ENCODE measurements at regions not wholly inside any gene's neighbourhood (a gene's known extent, or its start where the extent isn't known, plus 50 kb on each side); places are given as distances from the start of the nearest gene placed in this dataset.

DNA sequence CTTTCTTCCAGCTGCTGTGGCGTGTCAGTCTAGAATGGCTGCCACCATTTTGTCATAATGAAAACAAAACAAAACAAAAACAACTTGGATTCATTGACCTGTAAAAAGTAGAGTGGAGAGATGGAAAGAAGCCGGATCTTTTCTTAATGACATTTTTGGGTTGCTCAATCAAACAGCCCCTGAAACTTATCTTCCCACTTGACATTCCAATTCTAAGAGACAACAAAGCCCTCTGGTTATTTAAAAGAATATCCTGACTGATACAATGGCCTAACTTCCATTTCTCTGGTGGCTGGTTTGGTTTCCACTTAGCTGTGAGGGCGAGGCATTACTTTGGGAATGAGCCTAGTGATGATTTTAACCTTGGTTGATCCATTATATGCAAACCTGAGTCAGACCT, 123.7 kb downstream of the AQP4 start:
- DNase-seq (ENCODE audit: low read depth in 2 of 2), result no peak

DNA sequence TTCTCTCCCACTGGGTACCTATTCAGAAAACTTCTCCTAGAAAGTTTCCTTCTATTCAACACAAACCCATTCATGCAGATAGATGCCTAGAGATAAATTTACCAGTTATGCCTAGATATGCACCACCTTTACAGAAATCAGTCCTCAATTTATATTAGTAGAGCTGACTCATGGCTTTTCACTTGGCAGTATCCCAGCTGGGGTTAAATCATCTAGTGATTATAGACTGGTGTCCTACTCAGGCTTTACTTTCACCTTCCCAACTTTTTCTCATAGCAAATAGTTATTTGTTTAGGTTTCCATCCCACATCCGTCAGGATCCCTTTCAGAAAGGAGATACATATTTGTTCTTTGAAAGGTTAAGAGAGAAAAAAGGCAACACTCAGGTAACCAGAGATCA, 124.5 kb downstream of the AQP4 start:
- no peak for DNase-seq (ENCODE audit: low read depth in 2 of 2)

DNA sequence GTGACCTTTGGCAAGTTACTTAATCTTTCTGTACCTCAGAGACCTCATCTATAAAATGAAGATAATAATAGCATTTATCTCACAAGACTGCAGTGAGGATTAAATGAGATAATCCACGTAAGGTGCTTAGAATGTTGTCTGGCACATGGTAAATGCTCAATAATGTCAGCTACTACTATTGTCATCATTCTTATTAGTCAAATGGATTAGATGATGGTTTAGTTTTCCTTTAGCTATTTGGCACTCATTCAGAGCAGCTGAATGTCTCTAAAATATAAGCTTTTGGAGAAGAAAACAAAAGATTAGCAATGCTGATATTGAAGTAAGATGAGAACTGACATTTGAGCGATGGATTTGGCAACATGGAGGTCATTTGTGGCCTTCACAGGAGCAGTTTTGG, 125.1 kb downstream of the AQP4 start:
- DNase-seq (ENCODE audit: low read depth in 2 of 2), result no peak

DNA sequence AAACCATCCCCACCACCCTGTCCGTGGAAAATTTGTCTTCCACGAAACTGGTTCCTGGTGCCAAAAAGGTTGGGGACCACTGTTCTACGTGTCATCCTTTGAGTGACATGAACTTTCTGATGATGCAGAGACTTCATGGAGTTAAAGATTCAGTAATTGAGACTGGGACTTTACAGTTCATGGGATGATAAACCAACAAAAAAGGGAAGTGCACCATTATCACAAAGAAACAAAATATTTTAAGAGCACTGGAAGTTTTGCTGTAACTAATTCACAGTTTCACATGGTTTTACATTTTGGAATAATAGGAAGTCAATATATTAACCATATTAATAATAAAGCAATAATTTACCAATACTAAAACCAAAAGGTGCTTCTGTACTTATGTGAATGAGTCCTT, 126.8 kb downstream of the AQP4 start:
- no peak for DNase-seq (ENCODE audit: low read depth in 2 of 2)

DNA sequence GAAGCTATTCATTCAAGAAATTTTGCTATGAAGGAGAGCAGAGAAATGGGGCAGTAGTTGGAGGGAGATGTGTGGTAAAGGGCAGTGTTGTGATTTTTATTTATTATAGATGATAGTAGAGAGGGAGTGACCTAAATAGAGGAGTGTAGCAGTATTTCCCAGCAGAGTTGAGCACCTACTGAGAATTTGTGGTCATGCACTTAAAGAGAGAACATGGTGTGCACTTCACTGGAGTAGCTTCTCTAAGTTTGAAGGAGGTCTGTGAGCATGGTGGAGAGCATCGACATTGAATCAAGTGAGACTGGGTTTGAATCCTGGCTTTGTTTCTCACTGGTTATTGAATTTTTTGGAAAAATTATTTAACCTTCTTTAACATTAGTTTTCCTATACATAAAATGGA, 129.2 kb downstream of the AQP4 start:
- no peak for DNase-seq (ENCODE audit: low read depth in 2 of 2)

DNA sequence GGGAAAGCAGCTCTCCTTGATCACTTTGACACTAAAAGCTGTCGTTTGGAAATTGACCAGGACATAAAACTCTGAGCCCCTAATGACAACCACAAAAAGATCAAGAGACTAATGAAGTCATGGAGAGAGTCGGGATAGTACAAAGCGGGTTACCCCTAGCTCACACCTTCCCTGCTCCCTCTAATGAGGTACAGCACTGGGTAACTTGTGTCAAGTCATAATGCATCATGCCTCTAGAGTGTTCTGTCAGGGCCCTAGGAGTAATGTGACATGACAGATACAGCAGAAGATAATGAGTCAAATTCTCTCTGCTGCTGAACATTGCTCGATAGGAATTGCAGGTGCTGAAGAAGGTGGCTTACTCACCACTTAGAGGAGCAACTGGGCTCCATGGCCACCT, 130.7 kb downstream of the AQP4 start:
- DNase-seq (ENCODE audit: low read depth in 2 of 2), result no peak

DNA sequence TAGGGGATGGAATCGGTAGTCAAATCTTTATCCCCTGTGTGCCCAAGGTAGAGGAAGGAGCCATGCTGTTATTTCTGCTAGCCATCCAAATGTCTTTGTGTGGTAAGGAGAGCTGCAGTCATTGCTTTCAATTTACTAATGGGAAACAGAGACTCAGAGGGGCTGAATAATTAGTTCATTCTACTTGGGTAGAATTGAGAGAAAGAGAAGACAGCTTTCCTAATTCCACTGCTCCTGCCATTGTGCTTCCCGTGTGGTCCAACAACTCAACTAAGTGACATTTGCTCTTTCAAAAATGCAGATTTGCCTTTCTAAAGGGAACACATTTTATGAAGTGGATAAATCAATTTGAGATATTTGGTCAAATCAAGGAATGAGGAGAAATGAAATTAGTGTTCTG, 136.1 kb downstream of the AQP4 start:
- no peak for DNase-seq (ENCODE audit: low read depth in 2 of 2)

DNA sequence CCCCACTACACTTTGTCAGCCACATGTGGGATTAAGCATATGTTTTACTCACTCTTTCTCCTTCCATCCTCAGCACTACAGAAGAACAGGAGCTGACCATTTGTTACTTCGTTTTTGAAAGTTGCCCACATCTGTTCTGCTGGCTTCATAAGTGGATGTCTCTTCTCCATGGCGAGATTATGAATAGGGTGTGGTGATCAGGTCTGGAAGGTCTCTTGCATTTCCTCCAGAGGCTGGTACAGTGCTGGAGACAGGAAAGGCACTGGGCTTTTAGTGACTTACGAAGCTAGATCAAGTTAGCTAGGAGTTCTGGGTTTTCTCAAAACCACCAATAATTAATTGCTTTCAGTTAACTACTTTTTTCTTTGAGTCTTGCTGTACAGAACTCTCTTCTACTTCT, 136.5 kb downstream of the AQP4 start:
- DNase-seq (ENCODE audit: low read depth in 2 of 2), result no peak

DNA sequence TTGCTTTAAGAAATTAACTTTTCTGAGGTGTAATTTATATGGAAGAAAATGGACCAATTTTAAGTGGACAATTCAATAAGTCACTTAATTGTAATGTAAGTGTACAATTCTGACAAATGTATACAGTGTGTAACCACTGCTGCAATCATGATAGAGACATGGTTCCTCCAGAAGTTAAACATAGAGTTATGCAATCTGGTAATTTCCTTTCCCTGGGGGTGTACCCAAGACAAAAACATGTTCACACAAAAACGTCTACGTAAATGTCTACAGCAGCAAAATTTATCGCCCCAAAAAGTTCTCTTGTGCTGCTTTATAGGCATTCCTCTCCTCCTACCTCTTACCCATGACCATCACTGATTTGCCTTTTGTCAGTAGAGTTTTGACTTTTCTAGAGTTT, 141.5 kb downstream of the AQP4 start:
- no peak for DNase-seq (ENCODE audit: low read depth in 2 of 2)

DNA sequence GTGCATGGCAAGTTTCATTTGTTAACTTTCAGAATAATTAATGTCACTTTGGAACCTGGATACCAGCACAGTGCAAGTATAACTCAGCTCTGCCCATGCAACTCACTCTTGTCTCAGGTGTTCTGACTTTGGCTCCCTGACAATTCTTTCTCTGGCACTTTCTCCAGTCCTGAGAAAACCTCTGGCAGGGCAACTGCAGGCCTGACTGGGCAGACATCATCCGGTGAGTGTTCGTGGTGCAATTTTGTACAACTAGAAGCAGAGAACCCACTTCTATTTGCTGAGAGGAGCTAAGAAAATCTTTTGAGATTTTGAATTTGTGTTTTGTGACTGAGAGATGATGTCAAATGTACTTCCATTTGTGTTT, 143.0 kb downstream of the AQP4 start:
- DNase-seq (ENCODE audit: low read depth in 2 of 2), result no peak

DNA sequence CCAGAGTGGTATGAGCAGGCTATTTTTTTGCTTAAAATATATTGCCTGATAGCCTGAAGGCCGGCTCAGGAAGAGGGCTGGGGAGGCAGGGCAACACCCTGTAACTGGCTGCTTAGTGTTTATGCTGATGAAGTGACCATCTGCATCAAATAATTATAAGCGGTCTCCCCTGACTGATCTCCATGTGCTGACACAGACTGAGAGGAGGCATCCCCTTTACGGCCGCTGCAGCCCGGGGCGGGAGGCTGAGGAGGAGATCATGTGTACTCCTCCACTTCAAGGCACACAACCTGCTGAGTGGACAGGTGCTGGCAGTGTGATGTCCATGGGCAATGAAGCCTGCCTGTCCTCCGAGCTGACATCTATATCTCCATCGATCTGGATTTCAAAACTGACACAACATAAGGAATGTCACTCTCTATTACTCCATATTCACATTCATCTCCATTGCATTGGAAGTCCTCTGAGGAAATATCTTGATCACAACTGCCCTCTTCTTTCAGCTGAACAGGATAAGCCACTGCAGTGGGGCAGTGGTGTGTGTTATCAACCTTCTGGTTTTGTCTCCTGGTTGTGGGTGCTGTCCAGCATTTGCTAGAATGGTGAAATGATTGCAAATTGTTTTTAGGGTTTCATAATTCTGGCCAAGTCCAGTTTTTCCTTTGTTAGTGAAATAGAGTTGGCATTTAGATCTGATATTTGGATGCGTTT, 143.5 kb downstream of the AQP4 start:
- DNase-seq (ENCODE audit: low read depth in 2 of 2), result no peak

DNA sequence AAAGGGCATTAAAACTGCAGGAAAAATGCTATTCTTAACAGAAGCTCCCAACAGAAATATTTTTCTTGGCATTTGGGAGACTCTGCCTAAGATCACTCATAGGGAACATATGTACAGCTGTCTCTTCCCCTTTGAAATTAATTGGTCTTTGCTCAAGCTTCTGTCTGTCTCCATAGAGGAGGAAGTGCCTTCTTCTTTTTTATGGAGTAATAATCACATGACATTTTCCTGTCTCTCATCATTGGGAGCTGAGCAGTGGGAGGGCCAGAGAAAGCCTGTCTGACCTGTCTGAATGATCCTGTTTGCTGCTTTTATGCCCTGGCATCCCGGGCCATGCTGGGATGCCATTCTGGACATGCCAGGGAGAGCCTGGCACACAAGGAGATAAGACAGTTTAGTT, 145.6 kb downstream of the AQP4 start:
- DNase-seq (ENCODE audit: low read depth in 2 of 2), result no peak

DNA sequence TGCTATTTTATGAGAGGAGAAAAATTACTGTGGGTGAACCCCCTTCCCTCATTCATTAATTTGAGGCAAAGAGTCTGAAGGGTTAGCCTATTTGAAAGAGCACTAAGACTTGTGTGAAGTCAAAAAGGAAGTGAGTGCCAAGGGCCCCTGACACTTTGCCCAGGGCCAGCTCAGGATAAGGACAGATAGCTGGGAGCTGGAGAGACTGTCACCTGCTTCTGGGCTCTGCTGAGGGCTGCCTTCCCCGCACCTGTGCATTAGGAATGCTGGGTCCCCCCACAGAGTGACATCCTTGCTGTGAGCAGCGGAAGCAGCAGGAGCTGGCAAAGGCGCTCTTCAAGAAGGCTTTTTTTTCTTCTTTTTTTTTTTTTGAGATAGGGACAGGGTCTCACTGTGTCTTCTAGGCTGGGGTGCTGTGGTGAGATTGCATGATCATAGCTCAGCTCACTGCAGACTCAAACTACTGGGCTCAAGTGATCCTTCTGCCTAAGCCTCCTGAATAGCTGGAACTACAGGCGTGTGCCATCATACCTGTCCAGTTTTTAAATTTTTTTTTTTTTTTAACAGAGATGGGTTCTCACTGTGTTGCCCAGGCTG, 148.3 kb downstream of the AQP4 start:
- DNase-seq (ENCODE audit: low read depth in 2 of 2), result no peak

DNA sequence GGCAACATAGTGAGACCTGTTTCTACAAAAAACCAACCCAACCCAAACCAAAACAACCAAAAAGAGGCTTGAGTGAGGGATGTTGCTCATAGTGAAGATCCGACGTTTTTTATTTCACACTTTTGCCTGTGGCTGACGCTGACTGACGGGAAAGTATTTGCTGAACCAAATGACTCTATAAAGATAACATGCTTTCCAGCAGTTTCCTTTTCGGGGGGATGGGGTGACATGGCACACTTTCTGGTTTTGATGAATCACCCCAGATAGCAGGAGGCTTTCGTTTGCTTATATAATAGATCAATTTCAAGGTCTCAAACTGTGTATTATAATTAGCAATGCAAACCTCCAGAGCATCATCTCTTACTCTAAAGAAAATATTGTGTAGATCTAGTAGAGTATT, 150.8 kb downstream of the AQP4 start:
- no peak for DNase-seq (ENCODE audit: low read depth in 2 of 2)

DNA sequence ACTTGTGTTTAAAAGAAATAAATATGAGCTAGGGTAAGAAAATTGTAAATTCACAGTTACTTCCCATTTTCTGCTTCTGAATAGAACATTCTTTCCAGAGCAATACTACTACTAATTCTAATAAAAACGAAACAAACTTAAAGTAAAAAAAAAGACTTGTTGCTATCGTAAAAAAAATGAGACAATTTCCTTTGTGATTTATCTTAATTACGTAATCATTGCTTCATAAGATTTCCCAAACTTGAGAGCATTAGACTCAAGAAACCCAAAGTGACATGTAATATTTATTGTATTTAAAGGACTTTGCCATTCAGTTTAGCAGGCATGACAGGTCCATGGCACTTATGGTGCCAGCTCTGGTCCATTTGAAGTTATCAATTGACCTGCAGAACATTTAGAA, 153.8 kb downstream of the AQP4 start:
- DNase-seq (ENCODE audit: low read depth in 2 of 2), result no peak

DNA sequence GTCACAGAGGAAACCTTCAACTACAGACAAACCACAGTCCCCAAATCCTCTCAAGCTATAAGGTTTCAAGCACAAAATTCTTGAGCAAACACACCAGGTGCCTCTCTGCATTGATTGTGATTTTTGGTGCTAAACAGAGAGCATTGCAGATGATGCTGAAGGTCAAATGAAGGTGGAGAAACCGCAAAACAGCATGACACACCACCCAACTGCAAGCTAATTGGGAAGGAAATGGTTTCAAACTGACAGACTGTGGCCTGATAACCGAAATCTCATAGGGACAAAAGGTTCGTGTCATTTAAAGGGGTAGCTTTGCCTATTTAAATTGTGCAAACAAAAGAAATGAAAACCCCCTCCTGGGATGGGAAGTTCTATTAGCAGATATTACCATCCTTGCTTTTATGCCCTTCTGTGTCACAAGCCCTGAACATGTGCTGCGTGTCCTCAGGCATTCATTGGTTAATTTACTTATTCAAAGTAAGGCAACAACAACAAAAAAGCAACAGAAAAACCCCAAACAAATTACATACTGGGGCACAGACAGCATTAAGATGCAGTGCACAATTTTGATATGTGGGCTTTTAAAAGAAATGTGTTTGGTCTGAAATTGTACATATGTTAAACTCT, 154.9 kb downstream of the AQP4 start:
- DNase-seq (ENCODE audit: low read depth in 2 of 2), result no peak

DNA sequence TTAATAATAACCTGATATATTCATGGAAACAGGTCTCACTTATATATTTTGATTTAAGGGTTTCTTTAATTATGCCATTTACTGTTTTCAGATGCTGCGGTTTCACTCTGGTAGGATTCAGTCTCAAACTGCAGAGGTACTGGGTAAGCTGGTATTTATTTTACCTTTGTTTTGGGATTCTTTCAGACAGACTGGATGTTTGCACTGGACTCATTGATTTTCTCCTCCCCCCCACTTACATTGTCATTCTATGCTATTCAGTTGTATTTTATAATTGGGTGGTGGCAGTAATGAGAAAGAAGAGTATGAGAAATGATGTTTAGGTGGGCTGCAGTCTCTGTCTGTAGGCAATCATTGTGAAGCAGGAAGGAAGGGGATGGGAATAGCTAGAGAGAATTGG, 155.6 kb downstream of the AQP4 start:
- DNase-seq (ENCODE audit: low read depth in 2 of 2), result no peak

DNA sequence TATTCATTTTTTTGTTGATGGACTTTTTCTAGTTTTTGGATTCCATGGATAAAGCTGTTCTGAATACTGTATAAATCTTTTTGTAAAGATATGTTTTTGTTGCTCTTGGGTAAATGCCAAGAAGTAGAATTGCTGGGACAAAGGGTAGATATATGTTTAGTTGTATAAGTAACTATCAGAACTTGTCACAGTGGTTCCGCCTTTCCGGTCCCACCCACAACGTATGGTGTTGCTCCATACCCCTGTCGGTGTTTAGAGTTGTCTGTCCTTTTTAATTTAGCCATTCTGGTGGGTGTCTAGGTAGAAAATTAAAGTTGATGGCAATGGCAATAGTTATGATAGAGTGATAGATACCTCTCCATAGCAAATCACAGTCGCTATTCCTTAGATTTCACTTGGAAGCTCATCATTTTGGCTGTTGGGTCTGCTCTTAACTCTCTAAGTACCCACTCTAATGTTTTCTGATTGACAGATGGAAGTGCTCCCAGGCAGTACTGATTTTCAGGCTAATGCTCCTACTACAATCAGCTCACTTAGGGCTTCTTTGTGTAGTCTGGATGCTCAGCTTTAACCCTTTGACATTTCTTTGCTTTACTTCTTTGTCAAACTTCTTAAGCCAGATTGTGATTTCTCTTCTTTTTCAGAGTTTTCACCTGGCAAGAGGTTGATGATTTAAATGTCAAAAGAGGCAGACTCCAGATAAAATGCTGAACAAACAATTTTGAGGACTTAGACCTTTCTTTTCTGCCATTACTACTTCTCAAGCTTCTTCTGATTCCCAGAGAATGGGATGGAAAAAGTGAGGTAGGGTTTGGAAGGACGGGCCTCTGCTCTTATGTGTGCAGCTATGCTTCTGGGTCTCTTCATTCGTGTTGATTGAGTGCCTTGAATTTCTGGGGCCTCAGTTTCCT, 156.4 kb downstream of the AQP4 start:
- no peak for DNase-seq (ENCODE audit: low read depth in 2 of 2)

DNA sequence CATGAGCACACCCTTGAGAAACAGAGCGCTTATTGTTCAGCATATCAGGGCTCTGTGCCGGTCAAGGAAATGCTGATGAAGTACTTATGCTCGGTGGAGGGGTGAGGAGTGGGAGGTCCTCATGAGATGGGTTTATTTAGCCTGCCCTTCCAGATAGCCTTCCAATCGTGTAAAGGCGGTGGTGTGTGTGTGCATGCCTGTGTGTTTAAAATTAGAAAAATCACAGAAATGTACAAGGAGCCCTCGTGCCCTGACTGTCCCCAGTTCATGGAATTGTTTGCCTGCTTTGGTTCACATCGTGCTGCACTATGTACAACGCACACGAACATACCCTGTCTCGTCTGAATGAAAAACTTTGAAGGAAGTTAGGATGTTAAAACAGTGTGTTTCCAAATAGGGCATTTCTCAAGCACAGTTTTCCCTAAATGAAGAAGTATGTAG, 158.6 kb downstream of the AQP4 start:
- DNase-seq (ENCODE audit: low read depth in 2 of 2), result no peak

DNA sequence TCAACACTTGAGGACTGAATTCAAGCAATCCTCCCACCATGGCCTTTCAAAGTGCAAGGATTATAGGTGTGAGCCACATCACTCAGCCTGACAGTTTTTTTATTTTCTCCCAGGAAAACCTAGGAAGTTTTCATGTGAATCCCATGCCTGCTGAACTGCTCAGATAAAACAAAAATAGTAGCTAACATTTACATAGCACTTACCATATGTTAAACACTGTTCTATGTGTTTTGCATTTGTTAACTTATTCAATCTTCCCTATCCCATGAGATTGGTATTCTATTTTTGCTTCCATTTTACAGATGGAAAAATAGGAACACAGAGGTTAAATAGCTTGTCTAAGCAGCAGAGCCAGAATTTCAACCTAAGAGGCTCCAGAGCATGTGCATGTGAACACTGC, 157.4 kb upstream of the KCTD1 start:
- DNase-seq (ENCODE audit: low read depth in 2 of 2), result no peak

DNA sequence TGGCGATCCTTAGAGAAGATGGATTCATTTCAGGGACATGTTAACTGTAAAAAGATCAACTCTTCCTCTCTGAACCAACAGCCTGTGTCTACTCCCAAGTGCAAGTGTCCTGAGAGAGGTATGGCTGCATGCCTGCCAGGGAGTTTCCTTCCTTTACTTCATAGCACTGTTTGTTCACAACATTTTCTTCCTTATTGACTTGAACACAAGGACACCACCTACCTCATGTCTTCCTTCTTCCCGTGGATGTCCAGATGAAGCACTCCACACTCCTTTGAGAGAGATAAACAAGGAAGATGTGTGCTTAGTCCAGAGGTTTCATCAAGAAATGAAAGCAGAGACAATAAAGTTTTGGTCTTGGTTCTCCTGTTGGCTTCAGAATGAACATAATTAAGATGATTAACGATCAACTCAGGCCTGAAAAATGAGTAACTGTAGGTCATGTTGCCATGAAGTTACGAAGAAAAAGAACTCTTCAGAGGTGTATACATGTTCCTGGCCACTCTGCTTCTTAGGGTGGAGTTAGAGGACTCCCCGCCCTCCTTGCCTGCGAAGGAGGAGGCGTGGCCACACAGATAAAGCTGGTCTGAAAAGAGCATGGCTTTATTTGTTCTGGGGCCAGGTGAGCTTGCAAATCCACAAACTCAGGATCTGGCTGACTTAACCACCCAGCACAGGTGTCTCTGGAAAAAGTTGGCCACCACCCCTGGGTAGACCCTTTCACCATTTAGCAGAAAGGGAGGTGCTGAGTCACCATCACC, 155.0 kb upstream of the KCTD1 start:
- DNase-seq (ENCODE audit: low read depth in 2 of 2), result no peak

DNA sequence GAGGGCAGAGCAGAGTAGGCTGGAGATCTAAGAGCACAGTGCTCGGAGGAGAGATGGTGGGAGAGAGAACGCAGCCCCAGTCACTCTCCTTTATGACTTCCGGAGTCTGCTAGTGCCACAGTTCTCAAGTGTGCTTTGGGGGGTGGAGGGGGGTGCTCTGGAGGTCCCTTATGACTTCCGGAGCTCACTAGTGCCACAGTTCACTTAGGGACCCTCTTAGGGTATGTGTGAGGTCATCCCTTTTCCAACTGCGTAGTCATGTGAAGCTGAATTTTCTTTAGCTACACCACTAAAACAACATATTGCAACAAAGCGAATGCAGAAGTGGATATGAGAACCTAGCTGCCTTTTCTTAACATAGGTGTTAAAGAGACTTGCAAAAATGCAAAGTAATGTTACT, 153.7 kb upstream of the KCTD1 start:
- DNase-seq (ENCODE audit: low read depth in 2 of 2), result no peak
